ENCODE measurements at regions not wholly inside any gene's neighbourhood (a gene's known extent, or its start where the extent isn't known, plus 50 kb on each side); places are given as distances from the start of the nearest gene placed in this dataset.

- TF ChIP-seq ZFP30 (CRISPR knock-in tag; IDR thresholded peaks at IDR 0.05) (no peak), CSRNP3 (CRISPR knock-in tag; IDR thresholded peaks at IDR 0.05) (no peak), TSHZ2 (CRISPR knock-in tag; IDR thresholded peaks at IDR 0.05) (no peak), BACH2 (CRISPR knock-in tag; IDR thresholded peaks at IDR 0.05; ENCODE audit: borderline replicate concordance) (no peak), ESRRG (CRISPR knock-in tag; IDR thresholded peaks at IDR 0.05) (no peak), CREB5 (CRISPR knock-in tag; IDR thresholded peaks at IDR 0.05; ENCODE audit: low read depth) (0 out of 2 replicates have a peak, but pooled peaks have one; percentile 14), CSDC2 (CRISPR knock-in tag; IDR thresholded peaks at IDR 0.05) (0 out of 2 replicates have a peak, but pooled peaks have one; percentile 69), TCF4 (CRISPR knock-in tag; IDR thresholded peaks at IDR 0.05; ENCODE audit: borderline replicate concordance) (no peak), OSR1 (CRISPR knock-in tag; IDR thresholded peaks at IDR 0.05) (no peak), ISL1 (CRISPR knock-in tag; IDR thresholded peaks at IDR 0.05) (peak; percentile 91), POU6F1 (CRISPR knock-in tag; IDR thresholded peaks at IDR 0.05; ENCODE audit: borderline replicate concordance, low read depth) (0 out of 2 replicates have a peak, but pooled peaks have one; percentile 15), SNAI2 (CRISPR knock-in tag; IDR thresholded peaks at IDR 0.05) (no peak), PATZ1 (CRISPR knock-in tag; IDR thresholded peaks at IDR 0.05; ENCODE audit: borderline replicate concordance) (no peak), ZNF8 (CRISPR knock-in tag; IDR thresholded peaks at IDR 0.05) (no peak)
- ATAC-seq = peak; percentile 79
Observed at GRCh38 chr5:104237586-104237985, 675.0 kb upstream of the NUDT12 start.

- ATAC-seq = no peak
- TF ChIP-seq ZNF565 (CRISPR knock-in tag; conservative IDR thresholded peaks at IDR 0.05; ENCODE audit: low read depth) (no peak), BACH2 (CRISPR knock-in tag; IDR thresholded peaks at IDR 0.05; ENCODE audit: borderline replicate concordance) (no peak), ISL1 (CRISPR knock-in tag; IDR thresholded peaks at IDR 0.05) (no peak), ARNTL (CRISPR knock-in tag; IDR thresholded peaks at IDR 0.05; ENCODE audit: borderline replicate concordance, low read depth) (no peak), CSDC2 (CRISPR knock-in tag; IDR thresholded peaks at IDR 0.05) (no peak), ZC3H10 (CRISPR knock-in tag; IDR thresholded peaks at IDR 0.05) (no peak), TOX (CRISPR knock-in tag; IDR thresholded peaks at IDR 0.05; ENCODE audit: borderline replicate concordance) (no peak), PATZ1 (CRISPR knock-in tag; IDR thresholded peaks at IDR 0.05; ENCODE audit: borderline replicate concordance) (no peak), OSR1 (CRISPR knock-in tag; IDR thresholded peaks at IDR 0.05) (no peak), GLIS3 (CRISPR knock-in tag; IDR thresholded peaks at IDR 0.05) (no peak), PPARA (CRISPR knock-in tag; IDR thresholded peaks at IDR 0.05; ENCODE audit: borderline replicate concordance) (no peak)
Observed at GRCh38 chr5:104223885-104224773, 661.5 kb upstream of the NUDT12 start.
